GM18909 (cell line): ENCODE measurements at regions not wholly inside any gene's neighbourhood (a gene's known extent, or its start where the extent isn't known, plus 50 kb on each side); places are given as distances from the start of the nearest gene placed in this dataset.

Source experiments
- ATAC-seq: cut with Tn5 transposase; IDR thresholded peaks from one replicate; pipeline ENCODE4 v1.9.1; 2021; ENCODE audit warnings: mild to moderate bottlenecking; ENCODE audit not compliant: unreplicated experiment, poor library complexity

GRCh38 chr18:56060967-56061541 lies 473.1 kb upstream of the TCF4 start:
- ATAC-seq: no peak

GRCh38 chr18:56052202-56052601 lies 464.2 kb upstream of the TCF4 start:
- no peak for ATAC-seq

- no peak for ATAC-seq
Observed at GRCh38 chr18:56044239-56044638, 456.2 kb upstream of the TCF4 start.

GRCh38 chr18:56043641-56044061 lies 455.7 kb upstream of the TCF4 start:
- no peak for ATAC-seq

GRCh38 chr18:56042915-56043536 lies 455.0 kb upstream of the TCF4 start:
- ATAC-seq: no peak

- no peak for ATAC-seq
Observed at GRCh38 chr18:56038171-56039030, 450.4 kb upstream of the TCF4 start.

GRCh38 chr18:56036741-56037140 lies 448.7 kb upstream of the TCF4 start:
- ATAC-seq: no peak

- no peak for ATAC-seq
Observed at GRCh38 chr18:56035546-56035945, 447.6 kb upstream of the TCF4 start.

- ATAC-seq: no peak
Observed at GRCh38 chr18:56034949-56035348, 447.0 kb upstream of the TCF4 start.

- ATAC-seq: no peak
Observed at GRCh38 chr18:56030060-56030459, 442.1 kb upstream of the TCF4 start.

- no peak for ATAC-seq
Observed at GRCh38 chr18:56028514-56028913, 440.5 kb upstream of the TCF4 start.

- ATAC-seq: no peak
Observed at GRCh38 chr18:56026509-56026908, 438.5 kb upstream of the TCF4 start.

GRCh38 chr18:56021809-56022195 lies 433.8 kb upstream of the TCF4 start:
- ATAC-seq: no peak

GRCh38 chr18:56021136-56021808 lies 433.3 kb upstream of the TCF4 start:
- no peak for ATAC-seq

- ATAC-seq: no peak
Observed at GRCh38 chr18:56019908-56020307, 431.9 kb upstream of the TCF4 start.

GRCh38 chr18:56019156-56019555 lies 431.2 kb upstream of the TCF4 start:
- ATAC-seq: no peak

GRCh38 chr18:56009411-56009810 lies 421.4 kb upstream of the TCF4 start:
- ATAC-seq: no peak

- no peak for ATAC-seq
Observed at GRCh38 chr18:56003720-56004088, 415.7 kb upstream of the TCF4 start.

GRCh38 chr18:56003009-56003719 lies 415.2 kb upstream of the TCF4 start:
- no peak for ATAC-seq

GRCh38 chr18:56001576-56001975 lies 413.6 kb upstream of the TCF4 start:
- ATAC-seq: no peak
